HL-60 (cell line): ENCODE measurements at regions not wholly inside any gene's neighbourhood (a gene's known extent, or its start where the extent isn't known, plus 50 kb on each side); places are given as distances from the start of the nearest gene placed in this dataset.

Source experiments
- POLR2AphosphoS5 ChIP-seq: IDR thresholded peaks from 2 replicates; pipeline ENCODE4 v1.6.1; 2012; ENCODE audit warnings: low read depth
- SPI1 ChIP-seq: IDR thresholded peaks from 2 replicates; pipeline ENCODE4 v1.6.1; 2012; ENCODE audit warnings: low read depth, mild to moderate bottlenecking, borderline replicate concordance
- TF ChIP-seq, protein P1 (sequence below): IDR thresholded peaks from one replicate; pipeline ENCODE4 v1.5.1; 2011; ENCODE audit warnings: low read length, control low read depth, inconsistent platforms; ENCODE audit not compliant: insufficient read depth

DNA sequence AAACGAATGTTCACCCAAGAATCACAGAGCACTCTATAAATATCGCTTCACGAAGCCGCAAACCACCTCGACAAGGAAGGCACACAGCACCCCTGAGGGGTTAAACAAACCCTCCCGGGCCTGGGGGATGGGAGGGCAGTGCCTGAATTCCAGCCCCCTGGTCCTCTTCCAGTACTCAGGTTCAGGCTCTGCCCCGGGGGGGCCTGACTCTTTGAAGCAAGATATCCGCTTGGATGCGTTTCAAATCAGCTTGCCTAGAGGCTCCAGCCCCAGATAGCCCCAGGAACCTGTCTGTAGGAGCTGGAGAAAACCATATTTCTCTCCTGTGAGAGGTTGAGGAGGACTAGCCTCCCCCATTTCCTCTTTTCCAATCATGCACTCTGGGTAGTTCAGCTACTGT is 194.7 kb downstream of the WNT5A start:
- TF ChIP-seq, protein P1, sequence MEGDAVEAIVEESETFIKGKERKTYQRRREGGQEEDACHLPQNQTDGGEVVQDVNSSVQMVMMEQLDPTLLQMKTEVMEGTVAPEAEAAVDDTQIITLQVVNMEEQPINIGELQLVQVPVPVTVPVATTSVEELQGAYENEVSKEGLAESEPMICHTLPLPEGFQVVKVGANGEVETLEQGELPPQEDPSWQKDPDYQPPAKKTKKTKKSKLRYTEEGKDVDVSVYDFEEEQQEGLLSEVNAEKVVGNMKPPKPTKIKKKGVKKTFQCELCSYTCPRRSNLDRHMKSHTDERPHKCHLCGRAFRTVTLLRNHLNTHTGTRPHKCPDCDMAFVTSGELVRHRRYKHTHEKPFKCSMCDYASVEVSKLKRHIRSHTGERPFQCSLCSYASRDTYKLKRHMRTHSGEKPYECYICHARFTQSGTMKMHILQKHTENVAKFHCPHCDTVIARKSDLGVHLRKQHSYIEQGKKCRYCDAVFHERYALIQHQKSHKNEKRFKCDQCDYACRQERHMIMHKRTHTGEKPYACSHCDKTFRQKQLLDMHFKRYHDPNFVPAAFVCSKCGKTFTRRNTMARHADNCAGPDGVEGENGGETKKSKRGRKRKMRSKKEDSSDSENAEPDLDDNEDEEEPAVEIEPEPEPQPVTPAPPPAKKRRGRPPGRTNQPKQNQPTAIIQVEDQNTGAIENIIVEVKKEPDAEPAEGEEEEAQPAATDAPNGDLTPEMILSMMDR: no peak
- TF ChIP-seq POLR2AphosphoS5 (no peak), SPI1 (peak; percentile 9; the same call in 1 of the 2 replicates)
